ENCODE measurements at regions not wholly inside any gene's neighbourhood (a gene's known extent, or its start where the extent isn't known, plus 50 kb on each side); places are given as distances from the start of the nearest gene placed in this dataset.

DNA sequence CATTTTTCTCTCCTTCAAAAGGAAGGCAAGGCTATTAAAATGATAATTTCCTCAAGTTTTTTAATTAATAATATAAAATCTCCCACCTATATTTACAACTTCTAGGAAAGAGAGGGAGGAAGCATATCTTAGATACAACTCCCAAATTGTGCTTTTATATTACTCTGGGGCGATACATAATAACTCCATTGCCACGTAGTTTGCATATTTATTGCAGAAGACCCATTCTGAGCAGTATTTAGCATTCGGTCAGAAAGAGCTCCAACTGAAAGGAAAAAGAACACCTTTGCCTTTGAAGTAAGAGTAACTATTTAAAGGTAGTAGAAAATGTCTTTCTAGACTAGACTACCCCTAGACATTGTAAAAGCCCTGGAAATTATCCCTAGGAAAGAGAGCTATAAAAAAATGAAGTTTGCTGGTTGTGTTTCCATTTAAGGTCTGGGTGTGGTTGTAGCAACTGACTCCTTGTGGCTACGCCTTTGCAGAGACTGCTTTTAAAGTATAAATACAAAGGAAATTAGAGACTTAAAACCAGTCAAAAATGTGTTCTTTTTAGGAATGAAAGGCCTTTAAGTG is 566.1 kb downstream of the ZNF608 start:
- H3K4me3 ChIP-seq = no peak overlapping the region
- no peak overlapping the region for H3K27ac ChIP-seq
- H3K9me3 ChIP-seq = no peaks in the 10 kb centered on the region

DNA sequence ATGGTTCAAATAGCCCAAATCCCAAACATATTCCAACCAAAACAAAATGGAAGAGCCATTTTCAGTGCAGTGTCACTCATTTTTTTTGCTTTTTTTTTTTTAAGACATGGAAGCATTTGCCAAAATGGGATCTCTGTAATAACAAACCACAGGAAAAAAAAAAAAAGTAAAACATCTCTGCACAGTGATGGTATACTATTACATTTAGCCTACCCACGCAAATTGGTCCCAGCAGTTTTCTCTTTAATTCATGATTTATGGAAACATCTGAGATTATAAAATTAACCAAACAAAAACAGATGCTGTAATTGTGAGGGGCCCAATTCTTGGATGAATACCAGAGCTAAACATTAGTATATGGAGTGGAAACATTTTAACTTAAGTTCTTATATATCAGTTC is 566.6 kb downstream of the ZNF608 start:
- no peaks in the 10 kb centered on the region for H3K9me3 ChIP-seq

More for the DNA sequence above, 566.1 kb downstream of the ZNF608 start:
- Histone ChIP-seq H3K36me3 (no peaks in the 10 kb centered on the region), H3K4me1 (no peaks in the 10 kb centered on the region), H3K27me3 (no peaks in the 10 kb centered on the region)
- TF ChIP-seq, protein P1, sequence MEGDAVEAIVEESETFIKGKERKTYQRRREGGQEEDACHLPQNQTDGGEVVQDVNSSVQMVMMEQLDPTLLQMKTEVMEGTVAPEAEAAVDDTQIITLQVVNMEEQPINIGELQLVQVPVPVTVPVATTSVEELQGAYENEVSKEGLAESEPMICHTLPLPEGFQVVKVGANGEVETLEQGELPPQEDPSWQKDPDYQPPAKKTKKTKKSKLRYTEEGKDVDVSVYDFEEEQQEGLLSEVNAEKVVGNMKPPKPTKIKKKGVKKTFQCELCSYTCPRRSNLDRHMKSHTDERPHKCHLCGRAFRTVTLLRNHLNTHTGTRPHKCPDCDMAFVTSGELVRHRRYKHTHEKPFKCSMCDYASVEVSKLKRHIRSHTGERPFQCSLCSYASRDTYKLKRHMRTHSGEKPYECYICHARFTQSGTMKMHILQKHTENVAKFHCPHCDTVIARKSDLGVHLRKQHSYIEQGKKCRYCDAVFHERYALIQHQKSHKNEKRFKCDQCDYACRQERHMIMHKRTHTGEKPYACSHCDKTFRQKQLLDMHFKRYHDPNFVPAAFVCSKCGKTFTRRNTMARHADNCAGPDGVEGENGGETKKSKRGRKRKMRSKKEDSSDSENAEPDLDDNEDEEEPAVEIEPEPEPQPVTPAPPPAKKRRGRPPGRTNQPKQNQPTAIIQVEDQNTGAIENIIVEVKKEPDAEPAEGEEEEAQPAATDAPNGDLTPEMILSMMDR (IDR thresholded peaks at IDR 0.05) = no peak
- no peak for TF ChIP-seq POLR2A (IDR thresholded peaks at IDR 0.05)
- no peak for DNase-seq
- intact Hi-C loops (cut with DNase I; ENCODE audit: low total_unique reads) = no loop called here

DNA sequence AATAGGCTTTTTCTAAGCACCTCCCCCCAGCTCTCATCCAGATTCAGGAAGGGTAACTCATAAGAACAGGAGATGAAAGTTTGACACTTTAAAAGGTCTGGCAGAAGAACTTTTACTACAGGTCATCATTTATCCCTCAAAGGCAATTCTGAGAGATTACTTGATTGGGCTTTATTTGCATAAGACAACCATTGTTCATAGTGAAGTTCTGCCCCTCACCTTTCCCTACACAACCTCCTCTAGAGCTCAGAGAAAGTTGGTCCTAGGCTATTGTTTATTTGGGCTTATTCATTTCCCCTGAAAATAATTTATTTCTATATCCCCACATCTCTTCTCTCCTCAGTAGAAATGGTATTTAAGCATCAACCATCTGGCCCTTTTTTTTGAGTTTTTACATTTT is 568.4 kb downstream of the ZNF608 start:
- Histone ChIP-seq H3K36me3 (no peaks in the 10 kb centered on the region), H3K4me1 (no peaks in the 10 kb centered on the region), H3K4me3 (no peak overlapping the region), H3K9me3 (no peaks in the 10 kb centered on the region), H3K27me3 (no peaks in the 10 kb centered on the region), H3K27ac (no peak overlapping the region)
- DNase-seq = no peak
- intact Hi-C loops (cut with DNase I; ENCODE audit: low total_unique reads) = no loop called here
- TF ChIP-seq, protein P1 (IDR thresholded peaks at IDR 0.05) = no peak

More for the DNA sequence above, 566.6 kb downstream of the ZNF608 start:
- no peaks in the 10 kb centered on the region for H3K4me1 ChIP-seq
- no peaks in the 10 kb centered on the region for H3K27me3 ChIP-seq
- H3K36me3 ChIP-seq = no peaks in the 10 kb centered on the region
- no peak overlapping the region for H3K27ac ChIP-seq
- TF ChIP-seq POLR2A (IDR thresholded peaks at IDR 0.05) = no peak
- intact Hi-C loops (cut with DNase I; ENCODE audit: low total_unique reads) = no loop called here
- H3K4me3 ChIP-seq = no peak overlapping the region
- DNase-seq = no peak

DNA sequence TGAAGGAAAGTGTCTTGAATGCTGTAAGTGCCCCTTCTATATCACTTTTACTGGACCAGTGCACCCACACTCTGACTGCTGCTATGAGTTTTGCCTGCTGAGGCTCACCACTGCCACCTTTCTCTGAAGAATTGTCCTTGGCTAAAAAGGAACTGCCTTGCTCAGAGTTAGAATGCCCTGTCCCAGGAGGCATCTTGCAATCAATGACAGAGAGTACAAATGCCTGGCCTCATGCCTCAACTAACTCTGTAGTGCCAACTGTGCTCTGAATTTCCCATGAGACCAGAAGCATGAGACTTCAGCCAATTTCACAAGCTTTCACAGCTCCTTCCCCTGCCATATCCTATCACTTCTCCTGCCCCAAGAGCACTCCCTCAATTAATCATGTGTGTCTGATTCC is 569.7 kb downstream of the ZNF608 start:
- no peaks in the 10 kb centered on the region for H3K9me3 ChIP-seq
- H3K4me3 ChIP-seq = no peak overlapping the region
- intact Hi-C loops (cut with DNase I; ENCODE audit: low total_unique reads) = no loop called here
- H3K4me1 ChIP-seq = no peaks in the 10 kb centered on the region
- no peak overlapping the region for H3K27ac ChIP-seq
- H3K27me3 ChIP-seq = no peaks in the 10 kb centered on the region
- no peak for DNase-seq
- H3K36me3 ChIP-seq = no peaks in the 10 kb centered on the region
- TF ChIP-seq, protein P1 (IDR thresholded peaks at IDR 0.05) = no peak
- no peak for TF ChIP-seq POLR2A (IDR thresholded peaks at IDR 0.05)

DNA sequence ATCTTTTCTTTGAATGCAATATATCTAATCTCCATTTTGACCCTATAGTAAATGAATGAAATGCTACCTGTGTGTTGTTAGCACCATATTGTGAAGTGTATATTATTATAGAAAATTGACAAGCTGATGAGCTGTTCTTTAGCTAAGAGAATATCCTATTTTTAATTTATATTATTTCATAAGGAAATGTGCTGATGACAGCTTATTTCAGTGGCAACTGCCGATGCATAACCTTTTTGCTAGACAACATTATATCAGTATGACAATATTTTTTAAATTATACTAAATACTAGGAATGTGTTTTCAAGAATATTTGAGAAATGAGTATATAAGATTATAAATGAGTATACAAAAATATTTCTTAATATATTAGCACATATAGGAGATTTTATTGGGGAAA is 573.1 kb downstream of the ZNF608 start:
- intact Hi-C loops (cut with DNase I; ENCODE audit: low total_unique reads) = no loop called here
- no peak overlapping the region for H3K4me3 ChIP-seq
- DNase-seq = no peak
- no peak overlapping the region for H3K27ac ChIP-seq
- TF ChIP-seq, protein P1 (IDR thresholded peaks at IDR 0.05) = no peak
- TF ChIP-seq POLR2A (IDR thresholded peaks at IDR 0.05) = no peak
- H3K4me1 ChIP-seq = no peaks in the 10 kb centered on the region
- peaks cover 0 to 8% of the 10 kb centered on the region in 2 donors for H3K9me3 ChIP-seq
- no peaks in the 10 kb centered on the region for H3K36me3 ChIP-seq
- no peaks in the 10 kb centered on the region for H3K27me3 ChIP-seq

Measured in uterus (tissue), 3 donors.